Keratinocyte (primary cell): ENCODE measurements at regions not wholly inside any gene's neighbourhood (a gene's known extent, or its start where the extent isn't known, plus 50 kb on each side); places are given as distances from the start of the nearest gene placed in this dataset.

ENCODE experiments used
- EZH2 ChIP-seq: IDR thresholded peaks from one replicate; pipeline ENCODE4 v1.6.1; 2012; ENCODE audit warnings: inconsistent platforms, mild to moderate bottlenecking, low read length, moderate library complexity
- TF ChIP-seq, protein P1 (sequence below), 3 experiments: IDR thresholded peaks in 1 of 3; conservative IDR thresholded peaks in 1 of 3; optimal IDR thresholded peaks in 1 of 3; 2 replicates in 2 of 3; 3 replicates in 1 of 3; pipeline versions ENCODE3 to v1.5.1; 2011; ENCODE audit warnings: low read length in 3 of 3, mild to moderate bottlenecking in 3 of 3, moderate library complexity in 2 of 3, control low read depth in 1 of 3, inconsistent platforms in 1 of 3; ENCODE audit not compliant: insufficient read depth in 2 of 3; ENCODE audit errors: extremely low read depth in 1 of 3

GRCh38 chr7:114786455-114786854, 135.4 kb upstream of the MDFIC start:
- TF ChIP-seq EZH2: no peak
- TF ChIP-seq, protein P1, sequence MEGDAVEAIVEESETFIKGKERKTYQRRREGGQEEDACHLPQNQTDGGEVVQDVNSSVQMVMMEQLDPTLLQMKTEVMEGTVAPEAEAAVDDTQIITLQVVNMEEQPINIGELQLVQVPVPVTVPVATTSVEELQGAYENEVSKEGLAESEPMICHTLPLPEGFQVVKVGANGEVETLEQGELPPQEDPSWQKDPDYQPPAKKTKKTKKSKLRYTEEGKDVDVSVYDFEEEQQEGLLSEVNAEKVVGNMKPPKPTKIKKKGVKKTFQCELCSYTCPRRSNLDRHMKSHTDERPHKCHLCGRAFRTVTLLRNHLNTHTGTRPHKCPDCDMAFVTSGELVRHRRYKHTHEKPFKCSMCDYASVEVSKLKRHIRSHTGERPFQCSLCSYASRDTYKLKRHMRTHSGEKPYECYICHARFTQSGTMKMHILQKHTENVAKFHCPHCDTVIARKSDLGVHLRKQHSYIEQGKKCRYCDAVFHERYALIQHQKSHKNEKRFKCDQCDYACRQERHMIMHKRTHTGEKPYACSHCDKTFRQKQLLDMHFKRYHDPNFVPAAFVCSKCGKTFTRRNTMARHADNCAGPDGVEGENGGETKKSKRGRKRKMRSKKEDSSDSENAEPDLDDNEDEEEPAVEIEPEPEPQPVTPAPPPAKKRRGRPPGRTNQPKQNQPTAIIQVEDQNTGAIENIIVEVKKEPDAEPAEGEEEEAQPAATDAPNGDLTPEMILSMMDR (optimal IDR thresholded peaks at IDR 0.05 in 1 of 3, IDR thresholded peaks at IDR 0.05 in 1 of 3, conservative IDR thresholded peaks at IDR 0.05 in 1 of 3; ENCODE audit: extremely low read depth in 1 of 3, insufficient read depth in 2 of 3, low read length in 3 of 3): no peak
